CD4-positive, CD25-positive, alpha-beta regulatory T cell (primary cell): ENCODE measurements at regions not wholly inside any gene's neighbourhood (a gene's known extent, or its start where the extent isn't known, plus 50 kb on each side); places are given as distances from the start of the nearest gene placed in this dataset.
A peak's percentile ranks its signal among the peaks of the same experiment; 100 is the strongest.

Experiments
- ATAC-seq, 2 donors: fragments of 150-1000 bp; cut with Tn5 transposase; one replicate each; pipeline ENCODE4 v1.10.0; 2021; ENCODE audit warnings: low read depth in 2 of 2, moderate number of reproducible peaks in 2 of 2, moderate library complexity in 1 of 2
- DNase-seq, 3 donors: peaks; one replicate each; pipeline versions ENCODE4 v3.0.0 to v3.0.0-alpha.2; 2012 to 2022; ENCODE audit warnings: mixed read lengths in 1 of 3
- H3K27ac ChIP-seq: one replicate; pipeline ENCODE4 v1.7.0; 2013; ENCODE audit warnings: mild to moderate bottlenecking, low read length; ENCODE audit not compliant: insufficient read depth, poor library complexity, severe bottlenecking
- H3K27me3 ChIP-seq: one replicate; pipeline ENCODE4 v1.7.0; 2013; ENCODE audit warnings: low read length; ENCODE audit not compliant: control insufficient read depth, insufficient read depth
- H3K36me3 ChIP-seq: one replicate; pipeline ENCODE4 v1.7.0; 2013; ENCODE audit warnings: mild to moderate bottlenecking, low read length, moderate library complexity; ENCODE audit not compliant: control insufficient read depth, insufficient read depth
- H3K4me1 ChIP-seq: 2 replicates; pipeline ENCODE4 v1.7.0; 2013; ENCODE audit warnings: mild to moderate bottlenecking, low read length; ENCODE audit not compliant: insufficient read depth, control insufficient read depth, poor library complexity, severe bottlenecking
- H3K4me3 ChIP-seq: one replicate; pipeline ENCODE4 v1.7.0; 2013; ENCODE audit warnings: low read depth, mild to moderate bottlenecking, low read length, moderate library complexity
- H3K9me3 ChIP-seq, 2 experiments: 1 replicate in 1 of 2; 2 replicates in 1 of 2; pipeline ENCODE4 v1.7.0; 2013; ENCODE audit warnings: low read length in 2 of 2, mild to moderate bottlenecking in 1 of 2, moderate library complexity in 1 of 2; ENCODE audit not compliant: control insufficient read depth in 2 of 2
- H3K27ac Mint-ChIP-seq, 3 donors: one replicate each; pipeline ENCODE4 v1.8.0; 2020 to 2022; ENCODE audit warnings: mild to moderate bottlenecking in 3 of 3, mixed read lengths in 3 of 3, moderate library complexity in 2 of 3
- H3K27me3 Mint-ChIP-seq: one replicate; pipeline ENCODE4 v1.8.0; 2022; ENCODE audit warnings: mild to moderate bottlenecking, mixed read lengths
- H3K36me3 Mint-ChIP-seq: one replicate; pipeline ENCODE4 v1.8.0; 2020; ENCODE audit warnings: mixed read lengths
- H3K4me1 Mint-ChIP-seq, 4 donors: one replicate each; pipeline ENCODE4 v1.8.0; 2020 to 2022; ENCODE audit warnings: mixed read lengths in 4 of 4, mild to moderate bottlenecking in 1 of 4
- H3K4me3 Mint-ChIP-seq, 4 donors: one replicate each; pipeline ENCODE4 v1.8.0; 2020 to 2022; ENCODE audit warnings: mild to moderate bottlenecking in 4 of 4, mixed read lengths in 4 of 4, moderate library complexity in 3 of 4
- H3K9me3 Mint-ChIP-seq, 7 donors: one replicate each; pipeline ENCODE4 v1.8.0; 2020 to 2022; ENCODE audit warnings: mixed read lengths in 7 of 7, mild to moderate bottlenecking in 3 of 7, moderate library complexity in 2 of 7

DNA sequence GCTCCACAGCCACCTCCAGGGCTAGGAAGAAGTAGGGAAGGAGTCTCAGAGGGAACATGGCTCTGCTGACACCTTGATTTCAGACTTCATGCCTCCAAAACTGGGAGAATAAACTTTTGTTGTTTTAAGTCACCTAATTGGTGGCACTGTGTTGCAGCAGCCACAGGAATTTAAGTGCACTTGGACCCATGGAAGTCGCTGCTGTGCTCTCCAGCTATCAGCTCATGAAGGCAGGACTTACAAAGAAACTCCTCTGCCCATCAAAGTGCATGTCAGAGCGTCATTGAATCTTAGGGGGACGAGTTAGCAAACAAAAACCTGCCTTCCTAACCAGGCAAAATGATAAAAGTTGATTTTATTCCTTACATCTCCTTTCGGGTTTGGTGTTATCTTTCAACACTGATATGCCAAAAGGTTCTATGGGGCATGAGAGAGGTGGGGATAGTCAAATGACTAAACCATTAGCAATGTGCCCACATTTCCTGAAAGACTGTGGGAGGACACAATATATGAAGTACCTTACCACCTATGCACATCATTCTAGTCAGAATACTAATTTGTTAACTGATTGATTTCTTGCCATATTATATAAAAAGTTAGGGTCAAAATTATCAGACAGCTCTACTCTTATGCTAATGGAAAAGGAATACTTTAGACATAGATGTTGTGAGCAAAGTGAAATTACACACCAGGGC, 235.8 kb upstream of the TNP1 start:
- no peak overlapping the region for H3K27ac Mint-ChIP-seq
- ATAC-seq (no peak), DNase-seq (no peak)
- H3K36me3 Mint-ChIP-seq = no peaks in the 10 kb centered on the region
- Histone ChIP-seq H3K4me3 (no peak overlapping the region), H3K4me1 (no peaks in the 10 kb centered on the region), H3K36me3 (no peaks in the 10 kb centered on the region), H3K9me3 (no peaks in the 10 kb centered on the region), H3K27ac (no peak overlapping the region), H3K27me3 (no peaks in the 10 kb centered on the region)
- no peak overlapping the region for H3K4me3 Mint-ChIP-seq
- H3K27me3 Mint-ChIP-seq = peaks cover 12% of the 10 kb centered on the region
- peaks cover 0 to 4% (median 0%) of the 10 kb centered on the region in 7 donors for H3K9me3 Mint-ChIP-seq
- no peaks in the 10 kb centered on the region for H3K4me1 Mint-ChIP-seq

DNA sequence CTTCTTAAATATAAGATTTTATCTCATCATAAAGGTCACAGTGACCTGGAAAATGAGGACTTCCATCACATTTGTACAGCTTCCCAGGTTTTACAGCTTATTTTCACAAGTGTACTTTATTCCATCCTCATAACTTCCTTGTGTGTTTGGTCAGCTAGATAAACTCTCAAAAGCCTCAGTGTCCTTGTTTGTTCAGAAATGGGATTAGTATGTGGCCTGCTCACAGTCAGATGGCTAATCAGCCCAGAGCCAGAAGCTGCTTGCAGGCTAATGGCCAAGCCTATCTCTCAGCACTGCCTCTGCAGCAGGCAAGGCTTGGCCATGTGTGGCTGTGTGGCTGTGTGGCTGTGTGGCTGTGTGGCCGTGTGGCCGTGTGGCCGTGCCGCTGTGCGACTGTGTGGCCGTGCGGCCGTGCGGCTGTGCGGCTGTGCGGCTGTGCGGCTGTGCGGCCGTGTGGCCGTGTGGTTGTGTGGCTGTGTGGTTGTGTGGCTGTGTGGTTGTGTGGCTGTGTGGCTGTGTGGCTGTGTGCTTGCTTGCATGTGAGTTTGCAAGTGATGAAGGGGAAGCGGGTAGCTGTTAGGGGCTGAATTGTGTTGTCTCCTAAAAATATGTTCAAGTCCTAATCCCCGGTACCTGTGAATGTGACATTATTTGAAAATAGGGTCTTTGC, 233.0 kb upstream of the TNP1 start:
- Histone ChIP-seq H3K27me3 (no peaks in the 10 kb centered on the region), H3K4me1 (no peaks in the 10 kb centered on the region), H3K36me3 (no peaks in the 10 kb centered on the region), H3K4me3 (no peak overlapping the region), H3K27ac (no peak overlapping the region), H3K9me3 (no peaks in the 10 kb centered on the region)
- H3K4me3 Mint-ChIP-seq = no peak overlapping the region
- ATAC-seq (no peak), DNase-seq (no peak)
- H3K9me3 Mint-ChIP-seq = peaks cover 0 to 4% (median 0%) of the 10 kb centered on the region in 7 donors
- H3K36me3 Mint-ChIP-seq = no peaks in the 10 kb centered on the region
- H3K27me3 Mint-ChIP-seq = peaks cover 12% of the 10 kb centered on the region
- H3K4me1 Mint-ChIP-seq = peaks cover 0 to 6% (median 2%) of the 10 kb centered on the region in 4 donors
- H3K27ac Mint-ChIP-seq = no peak overlapping the region

DNA sequence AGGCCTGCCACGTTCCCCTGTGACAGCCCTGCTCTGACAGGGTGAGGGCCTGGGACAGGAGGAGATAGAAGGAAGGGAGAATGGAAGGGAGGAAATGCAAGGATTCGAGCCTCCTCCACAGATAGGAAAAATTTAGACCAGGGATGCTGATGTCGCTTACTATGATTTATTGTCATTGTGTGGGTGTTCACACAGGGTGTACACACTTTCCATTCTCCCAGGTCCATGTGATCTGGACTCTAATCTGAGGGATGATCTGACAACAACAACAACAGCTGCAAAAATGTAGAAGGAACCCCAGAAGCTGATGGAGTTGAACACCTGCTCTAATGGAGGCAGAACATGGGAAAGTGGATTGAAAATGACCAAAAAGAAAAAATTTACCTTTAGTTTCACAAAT, 231.7 kb upstream of the TNP1 start:
- Histone ChIP-seq H3K27me3 (no peaks in the 10 kb centered on the region), H3K4me3 (no peak overlapping the region), H3K9me3 (no peaks in the 10 kb centered on the region), H3K36me3 (no peaks in the 10 kb centered on the region), H3K27ac (no peak overlapping the region), H3K4me1 (no peaks in the 10 kb centered on the region)
- ATAC-seq = no peak
- peaks cover 0 to 4% (median 0%) of the 10 kb centered on the region in 7 donors for H3K9me3 Mint-ChIP-seq
- no peak overlapping the region for H3K4me3 Mint-ChIP-seq
- H3K27me3 Mint-ChIP-seq = peaks cover 12% of the 10 kb centered on the region
- no peaks in the 10 kb centered on the region for H3K36me3 Mint-ChIP-seq
- peaks cover 0 to 6% (median 2%) of the 10 kb centered on the region in 4 donors for H3K4me1 Mint-ChIP-seq
- DNase-seq = no peak
- H3K27ac Mint-ChIP-seq = no peak overlapping the region

DNA sequence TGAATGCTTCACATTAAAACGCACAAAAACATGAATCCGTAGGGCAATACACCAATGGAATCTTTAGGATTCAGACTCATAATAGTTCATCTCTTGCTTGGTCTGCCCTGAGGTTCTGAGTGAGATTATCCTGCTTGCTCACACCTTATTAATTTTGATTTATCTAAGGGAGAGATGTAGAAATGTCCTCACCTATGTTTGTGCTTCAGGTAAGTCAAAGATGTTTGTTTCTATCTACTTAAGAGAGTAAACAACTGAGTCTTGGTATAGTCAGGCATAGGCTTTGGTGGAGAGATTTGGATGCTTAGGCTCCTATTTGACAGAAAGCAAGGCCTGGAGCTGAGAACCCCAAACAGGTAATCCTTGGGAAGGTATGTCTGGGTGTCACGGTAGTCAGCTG, 231.0 kb upstream of the TNP1 start:
- Histone ChIP-seq H3K36me3 (no peaks in the 10 kb centered on the region), H3K9me3 (no peaks in the 10 kb centered on the region), H3K4me3 (no peak overlapping the region), H3K4me1 (no peaks in the 10 kb centered on the region), H3K27ac (no peak overlapping the region), H3K27me3 (no peaks in the 10 kb centered on the region)
- Mint-ChIP-seq H3K36me3 (no peaks in the 10 kb centered on the region), H3K4me3 (no peak overlapping the region), H3K4me1 (peaks cover 0 to 6% (median 2%) of the 10 kb centered on the region in 4 donors), H3K27ac (no peak overlapping the region), H3K27me3 (peaks cover 7% of the 10 kb centered on the region), H3K9me3 (peaks cover 0 to 4% (median 0%) of the 10 kb centered on the region in 7 donors)
- no peak for DNase-seq
- no peak for ATAC-seq

DNA sequence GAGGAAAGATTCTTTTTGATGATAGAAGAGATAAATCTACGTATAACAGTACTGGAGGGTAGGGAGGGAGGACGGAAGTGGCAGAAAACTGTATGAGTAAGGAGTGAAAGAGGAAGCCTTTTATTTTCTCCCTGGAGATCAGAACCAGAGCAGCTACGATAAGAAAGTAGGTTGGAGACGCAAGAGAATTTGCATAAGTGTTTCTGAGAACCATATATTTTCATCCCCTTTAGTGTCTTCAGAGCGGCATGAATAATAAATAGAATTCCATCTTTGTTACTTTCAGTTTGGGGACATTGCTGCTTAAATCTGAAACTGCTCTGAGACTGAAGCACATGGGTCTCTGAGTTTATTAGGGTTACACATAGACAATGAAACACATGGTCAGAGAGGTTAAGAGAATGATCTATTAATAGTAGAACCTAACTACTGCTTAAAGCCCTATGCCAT, 230.2 kb upstream of the TNP1 start:
- peaks cover 7% of the 10 kb centered on the region for H3K27me3 Mint-ChIP-seq

DNA sequence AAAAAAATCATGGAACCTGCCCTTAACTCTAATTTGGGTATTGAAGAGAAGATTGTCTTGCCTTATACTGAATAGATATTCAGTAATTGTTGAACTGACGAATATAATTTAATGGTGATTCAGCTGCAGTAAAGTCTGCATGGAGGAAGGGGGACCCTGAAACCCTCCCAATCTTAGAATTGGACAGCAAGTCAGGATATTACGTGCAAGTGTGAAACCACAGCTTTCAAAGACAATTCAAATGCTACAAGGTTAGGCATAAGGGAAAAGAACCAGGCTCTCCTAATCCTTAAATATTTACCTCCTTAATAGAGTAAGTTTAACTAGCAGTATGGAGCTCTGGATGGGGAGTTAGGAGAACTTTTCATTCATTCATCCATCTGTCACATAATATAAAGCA, 226.9 kb upstream of the TNP1 start:
- H3K4me1 ChIP-seq = no peaks in the 10 kb centered on the region
- no peak overlapping the region for H3K27ac ChIP-seq
- Mint-ChIP-seq H3K27ac (no peak overlapping the region), H3K4me1 (peaks cover 0 to 6% (median 2%) of the 10 kb centered on the region in 4 donors), H3K36me3 (no peaks in the 10 kb centered on the region), H3K9me3 (peaks cover 0 to 3% (median 0%) of the 10 kb centered on the region in 7 donors), H3K4me3 (peak overlapping the region in 1 of 4 donors; percentile 59), H3K27me3 (peaks cover 7% of the 10 kb centered on the region)
- no peaks in the 10 kb centered on the region for H3K9me3 ChIP-seq
- DNase-seq (no peak), ATAC-seq (no peak)
- H3K27me3 ChIP-seq = no peaks in the 10 kb centered on the region
- H3K4me3 ChIP-seq = no peak overlapping the region
- no peaks in the 10 kb centered on the region for H3K36me3 ChIP-seq

More for the DNA sequence above, 230.2 kb upstream of the TNP1 start:
- Histone ChIP-seq H3K27me3 (no peaks in the 10 kb centered on the region), H3K4me3 (peak overlapping the region; percentile 48), H3K27ac (no peak overlapping the region), H3K36me3 (no peaks in the 10 kb centered on the region), H3K4me1 (no peaks in the 10 kb centered on the region), H3K9me3 (no peaks in the 10 kb centered on the region)
- Mint-ChIP-seq H3K27ac (peak overlapping the region in 1 of 3 donors; percentile 11), H3K4me3 (peak overlapping the region in 1 of 4 donors; percentile 67), H3K36me3 (no peaks in the 10 kb centered on the region), H3K9me3 (peaks cover 0 to 4% (median 0%) of the 10 kb centered on the region in 7 donors), H3K4me1 (peaks cover 0 to 6% (median 2%) of the 10 kb centered on the region in 4 donors)
- ATAC-seq (no peak), DNase-seq (peak in 1 of 3 donors; percentile 38)

DNA sequence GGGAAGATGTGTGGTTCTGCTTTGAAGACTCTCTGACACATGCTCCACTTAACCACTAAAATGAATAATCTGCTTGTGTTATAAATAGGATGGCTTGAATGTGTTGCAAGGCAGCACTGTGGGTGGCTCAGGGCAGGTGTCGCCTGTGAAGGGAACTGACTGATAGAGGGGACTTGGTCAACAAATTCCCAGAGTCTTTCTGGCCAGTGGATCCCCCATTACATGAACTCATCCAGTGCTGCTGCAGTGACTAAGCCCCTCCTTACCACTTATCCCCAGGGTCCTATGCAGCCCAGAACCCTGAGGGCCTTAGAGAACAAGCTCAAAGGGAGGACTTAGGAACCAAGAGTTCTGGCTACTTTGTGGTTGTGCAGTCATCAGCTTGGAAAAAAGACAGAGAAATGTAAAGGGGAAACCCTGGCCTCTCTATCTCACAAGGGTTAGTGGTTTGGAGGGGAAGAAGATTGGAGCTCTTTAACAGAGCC, 226.2 kb upstream of the TNP1 start:
- Histone ChIP-seq H3K27ac (no peak overlapping the region), H3K9me3 (no peaks in the 10 kb centered on the region), H3K4me3 (no peak overlapping the region), H3K36me3 (no peaks in the 10 kb centered on the region), H3K27me3 (no peaks in the 10 kb centered on the region), H3K4me1 (no peaks in the 10 kb centered on the region)
- H3K36me3 Mint-ChIP-seq = no peaks in the 10 kb centered on the region
- no peak overlapping the region for H3K27ac Mint-ChIP-seq
- H3K9me3 Mint-ChIP-seq = no peaks in the 10 kb centered on the region
- ATAC-seq = peak in 1 of 2 donors; percentile 19
- peaks cover 1% of the 10 kb centered on the region for H3K27me3 Mint-ChIP-seq
- no peak overlapping the region for H3K4me3 Mint-ChIP-seq
- DNase-seq = no peak
- peaks cover 0 to 6% (median 2%) of the 10 kb centered on the region in 4 donors for H3K4me1 Mint-ChIP-seq
